ENCODE measurements at regions not wholly inside any gene's neighbourhood (a gene's known extent, or its start where the extent isn't known, plus 50 kb on each side); places are given as distances from the start of the nearest gene placed in this dataset.
"Not testable (repeated sequence)": the region's sequence is repeated elsewhere in the genome, so short reads cannot be mapped to it uniquely, and the experiment has no call there.

DNA sequence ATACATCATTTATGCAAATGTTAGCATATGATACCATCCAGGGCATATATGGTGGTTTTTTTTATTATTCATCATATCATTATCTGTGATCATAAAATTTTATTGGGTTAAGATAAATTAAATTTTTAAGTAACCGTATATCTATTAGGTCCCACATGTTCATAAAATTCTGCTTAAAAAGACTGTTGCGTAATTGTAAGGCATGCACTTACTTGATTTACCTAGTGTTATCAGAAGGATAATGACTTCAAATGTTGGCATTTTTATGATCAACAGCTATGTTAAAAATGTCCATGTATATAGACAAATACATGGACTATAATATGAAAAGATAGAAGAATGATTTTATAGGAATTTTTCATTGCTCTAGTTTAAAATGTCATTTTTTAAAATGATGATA, 1625.5 kb upstream of the CELF4 start:
- DNase-seq (ENCODE audit: low read depth, low spot score): no peak

DNA sequence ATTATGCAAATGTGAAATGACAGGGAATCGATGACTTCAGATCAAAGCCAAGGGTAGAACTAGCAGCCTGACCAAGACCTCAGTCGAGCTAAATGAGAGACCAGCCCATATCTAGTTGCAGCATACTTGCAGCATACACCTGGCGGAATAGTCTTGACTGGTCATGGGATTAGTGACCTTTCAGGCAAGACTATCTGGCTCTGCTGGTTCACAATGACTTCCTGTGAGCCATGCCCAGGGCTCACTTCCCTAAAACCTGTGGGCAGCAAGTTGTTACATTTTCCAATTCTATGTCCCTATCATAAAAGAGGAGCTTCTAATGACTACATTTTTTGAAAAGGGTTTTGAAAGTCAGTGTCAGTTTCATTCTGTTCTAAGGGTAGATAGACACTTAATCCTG, 1624.9 kb upstream of the CELF4 start:
- no peak for DNase-seq (ENCODE audit: low read depth, low spot score)

DNA sequence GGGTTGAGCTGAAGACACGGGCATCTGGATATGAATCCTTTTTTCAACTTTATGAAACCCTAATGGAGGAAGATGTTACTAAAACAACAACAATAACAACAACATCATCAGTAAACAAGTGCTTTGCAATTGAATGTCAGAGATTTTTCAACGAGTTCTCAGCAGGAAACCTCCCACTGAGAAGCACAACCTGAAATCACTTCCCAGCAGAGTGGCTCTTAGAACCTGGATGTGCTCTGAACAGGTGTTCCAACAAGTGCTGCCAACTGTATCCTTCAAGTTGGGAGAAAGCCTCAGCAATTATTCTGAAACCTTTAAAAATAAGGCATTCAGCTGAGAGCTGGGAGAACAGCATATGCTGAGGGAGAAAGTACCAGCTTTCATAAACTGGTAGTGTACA, 1622.7 kb upstream of the CELF4 start:
- no peak for DNase-seq (ENCODE audit: low read depth, low spot score)

DNA sequence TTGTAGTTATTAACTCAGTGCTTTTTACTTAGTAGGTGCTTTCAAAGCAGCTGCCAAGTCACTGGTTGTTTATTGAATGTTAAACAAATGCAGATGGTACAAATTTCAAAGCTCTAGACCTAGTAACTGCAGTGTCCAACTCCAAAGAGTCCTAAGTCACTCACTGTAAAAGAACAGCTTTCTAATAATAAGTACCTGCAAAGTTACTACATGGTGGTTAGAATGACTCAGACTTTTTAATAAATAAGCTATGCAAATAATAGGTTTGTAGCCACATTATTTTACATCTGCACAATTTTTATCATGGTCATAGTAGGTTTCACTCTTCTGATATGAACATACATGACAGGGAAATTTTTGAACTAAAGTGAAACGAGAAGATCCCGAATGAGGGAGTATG, 1620.4 kb upstream of the CELF4 start:
- no peak for DNase-seq (ENCODE audit: low read depth, low spot score)

DNA sequence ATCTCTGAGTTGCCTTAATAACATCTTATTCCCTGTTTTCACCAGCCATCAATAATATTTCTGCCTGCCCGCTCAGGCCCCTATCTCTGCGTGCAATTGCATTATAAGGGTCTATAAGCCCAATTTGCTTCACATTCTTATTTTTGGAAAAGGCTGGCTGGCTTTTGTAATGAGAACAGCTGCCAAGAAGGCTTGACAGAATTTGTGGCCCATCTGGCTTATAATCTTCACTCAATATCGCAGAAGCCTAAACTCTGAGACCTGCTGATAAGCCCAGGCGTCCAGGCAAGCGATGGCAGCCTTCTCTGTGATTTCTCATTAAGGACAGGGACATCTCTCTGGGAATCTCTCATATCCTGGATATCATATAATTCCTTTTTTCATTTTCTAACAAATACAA, 1618.6 kb upstream of the CELF4 start:
- DNase-seq (ENCODE audit: low read depth, low spot score): no peak

DNA sequence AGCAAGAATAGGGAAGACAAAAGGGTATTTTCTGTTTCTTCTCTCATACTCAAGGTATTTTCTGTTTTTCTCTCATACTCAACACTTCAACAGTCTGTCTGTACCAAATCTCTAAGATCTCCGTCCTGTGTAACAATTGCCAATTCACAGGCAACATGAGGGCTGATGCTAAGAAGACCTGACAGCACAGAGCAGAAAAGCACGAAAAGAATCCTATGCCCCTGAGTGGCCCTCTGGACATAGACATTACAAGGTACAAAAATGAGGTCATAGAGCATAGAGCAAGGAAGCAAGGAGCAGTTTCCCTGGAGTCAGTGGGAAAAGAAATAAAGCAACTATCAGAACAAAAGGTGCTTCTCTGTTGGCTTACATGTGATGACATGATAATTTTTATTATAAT, 1612.6 kb upstream of the CELF4 start:
- no peak for DNase-seq (ENCODE audit: low read depth, low spot score)

DNA sequence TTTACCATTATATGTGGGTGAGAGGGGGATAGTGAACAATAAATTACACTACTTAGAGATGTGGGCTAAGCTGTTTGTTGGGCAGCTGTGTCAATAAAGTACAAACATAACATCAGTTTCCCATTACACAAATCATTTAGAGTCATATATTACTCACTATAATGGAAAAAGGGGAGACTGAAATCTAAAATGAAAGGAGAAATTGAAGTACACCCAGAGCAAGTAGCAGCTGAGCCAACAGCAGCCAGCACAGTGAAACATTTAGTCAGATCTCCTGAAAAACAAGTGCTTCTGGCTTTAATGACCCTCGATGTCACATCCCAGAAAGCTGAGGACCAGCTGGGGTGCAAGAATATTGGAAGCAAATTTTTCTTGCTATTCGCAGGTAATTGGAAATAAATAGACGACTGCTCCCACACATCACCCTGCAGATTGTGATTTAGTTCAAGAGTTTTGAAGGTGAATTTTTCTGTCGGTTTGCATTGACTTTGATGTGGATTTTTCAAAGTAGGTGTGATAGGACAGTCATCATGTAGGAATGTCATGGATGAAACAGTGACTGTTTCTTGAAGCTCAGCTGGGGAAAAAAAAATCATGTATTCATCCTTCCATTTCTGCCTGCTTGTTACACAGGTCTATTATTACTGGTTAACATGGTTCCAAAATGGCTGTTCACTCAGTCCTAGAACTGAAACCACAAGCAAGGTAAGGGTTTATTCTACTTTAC, 1607.3 kb upstream of the CELF4 start:
- DNase-seq (ENCODE audit: low read depth, low spot score): no peak

DNA sequence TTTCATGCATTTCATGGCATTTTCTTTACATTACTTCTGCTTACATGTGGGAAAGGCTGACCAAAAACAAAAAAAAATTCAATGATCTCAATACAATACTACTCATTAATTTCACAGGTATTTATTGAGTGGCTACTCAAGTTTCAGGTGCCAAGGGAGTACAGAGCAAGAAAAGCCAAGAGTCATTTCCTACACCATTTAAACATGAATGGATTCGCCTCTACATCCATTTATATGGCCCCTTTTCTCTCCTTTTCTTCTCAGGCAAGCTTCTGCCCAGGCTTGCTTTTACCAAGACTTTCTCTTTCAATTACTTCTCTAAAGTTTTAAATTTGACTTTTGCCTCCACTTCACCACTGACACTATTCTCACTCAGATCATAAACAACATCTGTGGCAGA, 1603.1 kb upstream of the CELF4 start:
- no peak for DNase-seq (ENCODE audit: low read depth, low spot score)

DNA sequence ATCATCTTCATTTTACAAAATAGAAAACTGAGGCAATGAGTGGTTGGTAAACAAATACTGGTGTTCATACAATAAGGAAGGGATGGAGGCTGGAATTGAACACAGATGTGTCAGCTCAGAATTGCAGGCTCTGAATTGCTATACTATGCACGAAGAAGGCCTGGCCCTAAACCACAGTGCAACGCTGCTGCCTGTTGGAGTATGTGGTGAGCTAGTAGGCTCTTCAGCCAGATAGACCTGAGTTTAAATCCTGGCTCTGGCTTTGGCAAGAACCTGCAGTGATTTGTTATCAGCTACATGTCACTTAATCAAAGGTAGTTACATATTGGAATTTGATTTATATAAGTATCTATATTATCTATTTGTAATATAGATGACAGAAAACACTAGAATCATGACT, 1602.4 kb upstream of the CELF4 start:
- DNase-seq (ENCODE audit: low read depth, low spot score): no peak

DNA sequence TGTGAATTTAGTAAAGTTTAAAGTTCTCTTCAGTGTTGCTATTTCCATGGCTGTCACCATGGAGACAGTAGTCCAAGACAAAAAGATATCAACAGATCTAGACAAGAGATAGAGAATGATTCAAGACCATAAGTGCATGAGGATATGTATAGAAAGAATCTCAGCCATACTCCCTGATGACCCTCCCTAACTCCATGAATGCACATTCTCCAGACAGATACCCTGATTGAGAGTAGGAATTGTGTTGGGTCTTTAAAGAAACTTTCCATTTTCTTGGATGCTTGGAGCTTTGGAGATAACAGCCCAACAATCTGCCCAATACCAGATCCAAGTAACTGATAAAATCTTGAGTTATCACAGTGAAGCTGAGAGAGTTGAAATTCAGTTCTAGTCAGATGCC, 1601.2 kb upstream of the CELF4 start:
- no peak for DNase-seq (ENCODE audit: low read depth, low spot score)

DNA sequence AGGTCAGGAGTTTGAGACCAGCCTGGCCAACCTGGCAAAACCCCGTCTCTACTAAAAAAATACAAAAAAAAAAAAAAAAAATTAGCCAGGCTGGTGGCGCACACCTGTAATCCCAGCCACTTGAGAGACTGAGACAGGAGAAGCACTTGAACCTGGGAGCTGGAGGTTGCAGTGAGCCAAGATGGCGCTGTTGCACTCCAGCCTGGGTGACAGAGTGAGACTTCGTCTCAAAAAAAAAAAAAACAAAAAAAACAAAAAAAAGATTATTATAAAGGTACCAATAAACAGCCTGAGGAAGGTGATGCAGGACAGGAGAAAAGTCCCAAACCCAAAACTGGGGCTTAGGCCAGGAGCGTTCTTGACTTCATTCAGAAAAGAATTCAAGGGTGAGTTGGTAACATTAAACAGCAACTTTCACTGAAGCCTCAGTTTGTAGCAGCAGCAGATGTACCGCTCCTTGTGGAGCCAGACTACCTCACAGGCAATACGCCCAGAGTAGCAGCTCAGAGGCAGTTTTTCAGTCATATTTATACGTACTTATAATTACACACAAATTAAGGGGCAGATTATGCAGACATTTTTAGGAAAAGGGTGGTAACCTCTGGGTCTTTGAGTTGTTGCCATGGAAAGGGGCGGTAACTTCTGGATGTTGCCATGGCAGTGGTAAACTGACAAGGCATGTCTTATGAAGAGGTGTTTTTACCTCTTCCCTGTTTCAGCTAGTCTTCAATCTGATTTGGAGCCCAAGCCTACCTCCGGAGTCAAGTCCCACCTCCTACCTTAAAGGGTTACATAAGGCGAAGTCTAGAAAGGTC, 1596.6 kb upstream of the CELF4 start:
- no peak for DNase-seq (ENCODE audit: low read depth, low spot score)

DNA sequence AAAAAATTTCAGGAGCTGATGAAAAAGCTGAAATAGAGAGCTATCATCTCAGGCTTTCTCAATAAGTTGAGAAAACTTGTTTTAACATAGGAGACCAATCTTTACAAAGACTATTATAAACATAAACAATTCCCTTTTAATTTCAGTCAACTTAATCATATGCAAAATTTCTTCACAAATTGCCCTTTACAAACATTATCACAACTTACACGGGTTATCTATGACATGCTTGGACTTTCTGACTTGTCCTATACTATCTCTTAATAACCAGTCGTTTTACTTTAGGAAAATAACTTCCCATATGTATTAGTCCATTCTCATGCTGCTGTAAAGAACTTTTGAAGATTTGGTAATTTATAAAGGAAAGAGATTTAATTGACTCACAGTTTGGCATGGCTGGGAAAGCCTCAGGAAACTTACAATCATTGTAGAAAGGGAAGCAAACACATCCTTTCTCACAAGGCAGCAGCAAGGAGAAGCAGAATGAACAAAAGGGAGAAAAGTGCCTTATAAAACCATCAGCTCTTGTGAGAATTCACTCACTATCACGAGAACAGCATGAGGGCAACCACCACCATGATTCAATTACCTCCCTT, 1583.7 kb upstream of the CELF4 start:
- no peak for DNase-seq (ENCODE audit: low read depth, low spot score)

DNA sequence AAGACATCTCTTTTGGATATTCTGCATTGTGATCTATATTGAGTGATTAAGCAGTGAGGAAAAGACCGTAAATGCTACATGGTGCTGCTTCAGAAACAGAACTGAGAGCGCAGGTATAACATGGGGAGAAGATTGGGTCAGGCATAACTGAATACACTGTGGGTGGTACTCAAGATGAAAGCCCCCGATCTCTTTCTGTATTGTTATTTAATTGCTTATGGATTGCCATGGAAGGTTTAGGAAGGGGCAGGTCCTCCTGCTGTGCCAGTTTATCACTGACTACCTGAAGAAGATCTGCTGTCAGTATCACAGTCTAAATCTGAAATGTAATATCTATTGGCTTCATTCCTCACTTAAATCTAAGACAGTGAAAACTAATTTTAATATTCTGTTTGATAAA, 1568.7 kb upstream of the CELF4 start:
- no peak for DNase-seq (ENCODE audit: low read depth, low spot score)

DNA sequence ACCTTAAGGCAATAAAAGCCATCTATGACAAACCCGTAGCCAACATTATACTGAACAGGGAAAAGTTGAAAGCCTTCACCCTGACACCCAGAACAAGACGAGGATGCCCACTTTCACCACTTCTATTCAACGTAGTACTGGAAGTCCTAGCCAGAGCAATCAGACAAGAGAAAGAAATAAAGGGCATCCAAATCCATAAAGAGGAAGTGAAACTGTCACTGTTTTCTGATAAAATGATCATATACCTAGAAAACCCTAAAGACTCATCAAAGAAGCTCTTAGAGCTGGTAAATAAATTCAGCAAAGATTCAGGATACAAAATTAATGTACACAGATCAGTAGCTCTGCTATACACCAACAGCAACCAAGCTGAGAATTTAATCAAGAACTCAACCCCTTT, 1561.9 kb upstream of the CELF4 start:
- DNase-seq (ENCODE audit: low read depth, low spot score): not testable (repeated sequence)

DNA sequence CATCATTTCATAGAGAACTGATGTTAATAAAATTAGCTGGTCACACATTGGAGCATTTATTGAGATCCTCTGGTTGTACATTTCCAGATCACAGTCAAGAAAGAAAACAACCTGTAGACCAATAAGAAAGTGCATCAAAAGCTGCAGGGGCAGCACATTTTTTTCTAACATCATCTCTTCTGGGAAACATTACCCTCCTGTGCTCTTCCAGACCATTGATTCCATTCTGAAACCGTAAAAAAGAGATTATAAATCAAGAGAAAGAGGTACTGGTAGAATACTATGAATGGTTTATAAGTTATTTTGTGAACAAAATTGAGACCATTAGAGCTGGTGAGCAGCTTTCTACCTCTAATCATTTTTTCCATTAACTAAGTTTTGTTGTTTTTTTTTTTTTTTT, 1548.2 kb upstream of the CELF4 start:
- DNase-seq (ENCODE audit: low read depth, low spot score): no peak

DNA sequence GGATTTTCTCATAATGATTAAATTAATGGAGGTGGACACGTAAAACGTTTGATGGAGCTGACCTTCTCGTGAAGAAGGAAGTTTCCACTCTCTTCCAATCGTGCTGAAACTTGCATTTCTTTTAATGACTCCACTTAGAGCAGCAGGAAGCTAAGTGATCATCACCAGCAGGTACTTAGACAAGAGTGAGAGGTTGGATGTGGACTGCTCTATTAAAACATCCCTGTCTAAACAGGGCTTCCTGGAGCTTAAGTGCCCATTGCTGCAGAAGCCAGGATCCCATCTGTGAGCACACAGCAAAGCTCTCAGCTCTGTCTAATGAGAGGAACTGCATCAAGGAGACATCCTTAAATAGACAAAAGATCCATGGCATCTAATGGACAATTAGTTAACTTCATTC, 1539.5 kb upstream of the CELF4 start:
- no peak for DNase-seq (ENCODE audit: low read depth, low spot score)

DNA sequence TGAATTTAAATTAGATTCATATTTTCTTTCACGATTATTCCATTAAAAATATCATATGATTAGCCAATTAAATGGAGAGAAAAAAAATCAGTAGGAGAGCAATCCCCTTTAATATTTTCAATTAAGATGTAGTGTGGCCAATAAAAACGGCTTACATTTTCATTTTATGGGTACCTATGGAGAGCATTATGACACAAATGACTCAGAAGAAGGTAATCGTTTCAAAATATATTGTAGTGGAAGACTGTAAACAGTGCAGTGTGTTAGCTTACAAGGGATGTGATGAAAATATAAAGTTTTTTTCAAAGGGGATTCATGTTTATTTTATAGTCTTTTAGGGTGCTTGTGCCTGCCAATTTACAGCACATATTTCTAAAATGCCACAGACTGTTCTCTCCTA, 1507.4 kb upstream of the CELF4 start:
- DNase-seq (ENCODE audit: low read depth, low spot score): no peak

DNA sequence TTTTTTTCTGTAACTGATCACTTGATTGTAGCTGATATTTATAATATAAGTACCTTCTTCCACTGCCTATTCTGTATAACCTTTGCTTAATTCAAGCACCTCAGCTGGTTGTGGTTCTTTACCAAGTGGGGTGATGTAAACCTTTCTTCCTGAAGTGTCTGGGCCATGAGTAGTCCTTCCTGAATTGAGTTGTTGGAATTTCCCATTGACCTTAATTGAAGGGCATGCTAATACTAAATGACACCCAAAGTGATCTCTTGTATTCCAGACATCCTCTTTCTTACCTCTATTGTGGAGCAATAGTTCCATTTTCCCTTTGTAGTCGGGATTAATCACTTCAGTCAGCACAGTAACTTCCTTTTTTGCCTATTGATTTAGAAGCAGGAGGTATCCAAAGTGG, 1496.8 kb upstream of the CELF4 start:
- DNase-seq (ENCODE audit: low read depth, low spot score): no peak

DNA sequence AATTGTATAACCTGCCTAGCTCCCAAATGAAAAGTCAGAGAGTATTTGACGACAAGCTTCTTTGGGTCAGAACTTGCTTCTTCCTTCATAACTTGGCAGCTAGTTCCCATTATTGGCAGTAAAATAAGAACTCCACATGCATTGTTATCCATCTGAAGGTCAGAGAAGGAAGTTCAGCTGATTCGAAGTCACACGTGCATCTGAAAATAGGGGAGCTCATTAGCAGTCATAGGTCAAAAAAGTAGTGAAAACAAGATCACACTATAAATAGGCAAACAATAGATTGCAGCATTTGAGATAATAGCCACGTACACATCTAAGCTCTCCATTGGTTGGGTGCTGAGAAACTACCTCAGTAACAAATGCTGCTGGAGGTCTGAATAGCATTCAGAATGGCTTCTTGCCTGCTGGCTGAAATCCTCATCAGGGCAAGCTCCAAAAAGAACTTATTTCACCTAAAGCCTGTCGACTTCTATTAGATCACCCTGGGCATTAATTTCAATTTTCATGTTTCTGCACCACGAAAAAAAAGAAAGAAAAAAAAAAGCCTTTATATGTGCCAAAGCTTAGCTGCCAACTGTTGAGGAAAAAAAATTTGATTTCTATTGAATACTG, 1492.9 kb upstream of the CELF4 start:
- no peak for DNase-seq (ENCODE audit: low read depth, low spot score)

DNA sequence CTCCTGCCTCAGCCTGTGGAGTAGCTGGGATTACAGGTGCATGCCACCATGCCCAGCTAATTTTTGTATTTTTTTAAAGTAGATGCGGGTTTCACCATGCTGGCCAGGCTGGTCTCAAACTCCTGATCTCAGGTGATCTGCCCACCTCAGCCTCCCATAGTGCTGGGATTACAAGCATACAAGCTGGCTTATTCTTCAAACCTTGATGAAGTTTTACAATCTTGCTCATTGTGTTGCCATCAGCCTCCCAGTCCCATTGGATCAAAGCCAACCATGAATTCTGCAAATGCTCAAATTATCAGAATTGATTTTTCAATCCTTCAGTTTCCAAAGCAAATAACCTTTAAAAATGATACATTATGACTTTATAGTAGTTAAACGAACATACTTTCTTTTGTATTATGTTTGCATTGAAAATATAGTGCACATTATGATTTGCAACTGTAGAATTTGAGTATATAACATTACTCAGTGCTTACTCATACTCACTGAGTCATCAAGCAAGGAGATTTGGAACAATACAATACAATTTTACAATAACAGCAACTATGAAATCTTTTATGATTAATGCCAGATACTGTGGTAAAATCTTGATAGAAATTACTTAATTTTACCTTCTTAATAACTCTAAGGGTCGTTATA, 1491.9 kb upstream of the CELF4 start:
- no peak for DNase-seq (ENCODE audit: low read depth, low spot score)

DNA sequence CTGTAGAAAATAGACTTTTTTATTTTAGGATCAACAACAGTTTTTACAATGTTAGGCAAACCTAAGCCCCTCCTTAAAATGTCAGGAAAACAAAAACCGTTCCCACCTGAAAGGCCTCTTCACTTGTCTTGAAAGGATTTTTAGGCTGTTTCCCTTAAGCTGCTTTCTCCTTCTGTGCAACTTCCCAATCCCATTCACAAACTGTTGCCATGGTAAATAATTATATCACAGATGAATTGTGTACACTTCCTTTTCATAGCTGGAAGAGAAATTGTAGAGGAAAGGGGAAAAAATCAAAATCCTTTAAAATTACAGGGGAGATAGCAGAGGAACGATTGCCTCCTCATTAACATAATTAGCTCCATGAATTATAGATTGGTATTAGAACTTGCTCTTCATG, 1488.0 kb upstream of the CELF4 start:
- no peak for DNase-seq (ENCODE audit: low read depth, low spot score)

DNA sequence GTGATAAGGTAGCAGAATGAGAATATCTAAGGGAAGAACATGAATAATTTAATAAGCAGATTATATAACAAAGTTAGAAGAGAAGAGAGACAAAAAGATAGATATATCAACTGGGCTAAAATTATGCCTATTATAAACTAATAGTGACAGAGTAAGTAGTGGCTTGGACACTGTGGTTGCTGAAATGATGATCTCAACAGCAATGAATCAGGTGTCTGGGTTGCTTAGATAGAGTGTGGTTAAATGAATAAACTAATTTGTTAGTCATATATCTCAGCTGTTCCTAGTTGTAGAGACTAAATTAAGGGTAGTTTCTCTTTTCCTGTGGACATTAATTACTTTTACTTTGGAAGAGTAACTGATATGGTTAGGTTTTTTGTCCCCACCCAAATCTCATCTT, 1485.4 kb upstream of the CELF4 start:
- DNase-seq (ENCODE audit: low read depth, low spot score): no peak
